D341Med (cell line): ENCODE measurements at regions not wholly inside any gene's neighbourhood (a gene's known extent, or its start where the extent isn't known, plus 50 kb on each side); places are given as distances from the start of the nearest gene placed in this dataset.
"Not testable (repeated sequence)": the region's sequence is repeated elsewhere in the genome, so short reads cannot be mapped to it uniquely, and the experiment has no call there.

Experiments used
- DNase-seq: peaks from one replicate; pipeline ENCODE4 v3.0.0; 2012; ENCODE audit warnings: low spot score

DNA sequence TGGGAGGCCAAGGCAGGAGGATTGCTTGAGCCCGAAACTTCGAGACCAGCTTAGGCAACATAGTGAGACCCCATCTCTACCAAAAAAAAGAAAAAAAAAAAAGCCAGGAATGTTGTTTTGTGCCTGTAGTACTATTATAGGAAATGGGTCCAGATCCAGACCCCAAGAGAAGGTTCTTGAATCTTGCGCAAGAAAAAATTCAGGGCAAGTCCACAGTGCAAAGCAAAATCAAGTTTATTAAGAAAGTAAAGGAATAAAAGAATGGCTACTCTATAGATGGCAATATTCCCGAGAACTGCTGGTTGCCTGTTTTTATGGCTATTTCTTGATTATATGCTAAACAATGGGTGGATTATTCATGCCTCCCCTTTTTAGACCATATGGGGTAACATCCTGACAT lies 51.2 kb upstream of the RDX start:
- DNase-seq, result no peak

DNA sequence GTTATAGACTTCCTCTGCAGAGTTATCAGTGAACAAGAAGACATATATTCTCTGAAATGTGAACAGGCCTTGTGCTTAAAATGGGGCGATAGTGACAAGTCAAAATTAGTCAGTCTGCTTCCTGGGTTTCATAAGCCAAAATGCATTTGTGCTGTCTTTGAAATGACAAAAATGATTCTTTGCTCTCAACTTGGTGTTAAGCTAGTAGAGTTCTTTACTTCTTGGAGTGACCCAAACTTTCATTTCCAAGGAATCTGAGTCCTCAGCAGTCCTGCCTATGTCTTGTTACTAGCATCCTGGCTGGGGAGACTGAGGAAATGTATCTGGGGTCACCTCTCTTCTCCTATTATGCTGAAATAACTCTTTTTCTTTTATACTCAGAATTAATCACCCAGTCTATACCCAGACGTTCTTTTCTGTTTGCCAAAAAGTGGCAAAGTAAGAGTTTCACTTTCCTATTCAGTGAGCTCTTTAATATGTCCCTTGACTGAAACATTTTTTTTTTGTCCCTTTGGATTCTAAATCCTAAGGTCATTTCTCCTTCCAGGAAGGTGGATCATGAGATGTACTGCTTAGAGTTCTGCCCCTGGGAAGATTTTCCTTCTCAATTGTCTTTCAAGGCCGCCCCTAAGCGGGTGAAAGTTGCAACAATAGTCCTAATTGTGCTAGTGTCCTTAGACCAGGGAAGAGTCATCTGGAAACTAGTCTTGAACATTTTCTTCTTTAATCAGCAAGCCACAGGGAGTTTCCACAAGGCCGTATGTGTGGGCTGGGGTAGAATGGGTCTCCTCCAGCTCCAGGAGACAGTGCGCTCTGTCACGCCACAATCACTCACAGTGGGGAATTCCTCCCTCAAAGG lies 53.0 kb upstream of the RDX start:
- no peak for DNase-seq

DNA sequence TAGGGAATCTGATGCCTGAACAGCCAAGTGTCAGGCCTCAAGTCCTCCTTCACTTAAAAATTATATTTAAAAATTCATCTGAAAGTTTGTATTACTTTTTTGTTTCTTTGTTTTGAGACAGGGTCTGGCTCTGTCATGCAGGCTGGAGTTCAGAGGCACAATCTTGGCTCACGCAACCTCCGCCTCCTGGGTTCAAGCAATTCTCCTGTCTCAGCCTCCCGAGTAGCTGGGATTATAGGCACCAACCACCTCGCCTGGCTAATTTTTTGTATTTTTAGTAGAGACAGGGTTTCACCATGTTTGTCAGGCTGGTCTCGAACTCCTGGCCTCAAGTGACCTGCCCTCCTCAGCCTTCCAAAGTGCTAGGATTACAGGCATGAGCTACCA lies 53.6 kb upstream of the RDX start:
- DNase-seq, result not testable (repeated sequence)

DNA sequence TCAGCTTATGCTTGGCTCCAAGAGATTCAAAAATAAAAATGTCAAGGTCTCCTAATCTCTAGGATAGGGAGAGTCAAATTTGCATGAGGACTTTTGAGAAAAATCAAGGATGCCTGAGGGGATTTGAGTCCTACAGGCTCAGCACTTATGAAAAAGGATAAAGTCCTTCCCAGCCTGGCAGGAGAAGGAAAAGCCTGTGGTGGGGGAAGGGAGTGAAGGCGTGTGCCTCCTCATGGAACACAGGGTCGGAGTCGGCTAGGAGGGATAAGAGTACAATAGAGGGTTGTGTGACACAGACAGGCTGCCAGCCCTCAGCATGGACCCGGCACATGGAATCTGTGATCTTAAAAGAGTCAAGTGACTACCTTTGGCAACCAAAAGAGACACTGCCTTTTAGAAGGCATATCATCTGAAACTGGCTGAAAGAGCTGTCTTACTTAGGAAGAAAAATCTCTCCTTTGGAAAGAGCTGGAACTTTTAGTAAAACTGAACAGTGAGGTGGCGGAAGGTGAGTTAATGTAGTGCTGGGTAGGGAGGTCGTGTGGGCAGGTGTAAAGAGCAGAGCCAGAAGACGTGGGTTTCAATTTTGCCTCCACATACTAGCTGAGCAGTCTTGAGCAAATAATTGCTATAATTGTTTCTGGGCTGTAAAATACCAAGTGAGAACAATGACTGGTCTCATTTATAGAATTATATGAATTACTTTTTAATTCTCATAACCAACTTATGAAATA lies 58.8 kb upstream of the RDX start:
- DNase-seq, result no peak

DNA sequence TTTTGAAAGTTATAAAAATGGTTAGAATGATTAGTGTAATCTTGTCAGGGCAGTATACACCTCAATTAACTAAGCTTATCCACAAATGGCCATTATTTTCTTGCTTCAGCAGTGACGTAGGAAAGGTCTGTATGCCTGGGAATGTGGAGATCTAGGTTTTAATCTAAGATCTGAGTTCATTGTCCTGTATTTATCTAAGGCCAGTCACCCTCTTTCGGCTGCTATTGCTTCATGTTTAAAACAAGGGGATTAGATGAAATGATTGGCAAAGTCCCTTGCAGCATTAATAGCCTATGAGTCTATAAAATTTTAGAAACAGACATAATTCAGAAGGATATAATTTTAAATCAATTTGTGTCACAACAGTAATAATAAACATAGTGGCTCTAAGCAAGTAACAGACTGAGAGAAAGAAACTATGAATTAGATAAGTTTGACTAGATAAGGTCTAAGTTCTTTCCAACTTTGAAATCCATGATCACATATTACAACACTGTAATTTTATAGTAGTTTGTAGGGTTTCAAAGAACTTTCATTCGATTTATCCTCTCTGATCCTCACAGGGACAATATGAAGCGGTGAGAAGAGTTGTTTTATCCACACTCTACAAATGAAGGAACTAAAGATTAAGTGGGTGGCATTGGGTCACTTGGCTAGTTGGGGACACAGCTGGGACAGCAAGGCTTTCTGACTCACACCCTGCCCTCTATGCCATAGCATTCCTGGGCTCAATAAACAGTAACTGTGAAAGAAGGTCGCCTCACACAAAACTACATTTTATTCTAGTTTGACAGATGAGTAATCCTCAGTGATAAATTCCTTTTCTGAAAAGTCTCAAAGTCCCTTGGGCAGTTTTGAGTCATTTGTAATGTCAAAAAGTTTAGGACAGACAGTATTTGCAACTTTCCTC lies 60.6 kb upstream of the RDX start:
- DNase-seq, result no peak

DNA sequence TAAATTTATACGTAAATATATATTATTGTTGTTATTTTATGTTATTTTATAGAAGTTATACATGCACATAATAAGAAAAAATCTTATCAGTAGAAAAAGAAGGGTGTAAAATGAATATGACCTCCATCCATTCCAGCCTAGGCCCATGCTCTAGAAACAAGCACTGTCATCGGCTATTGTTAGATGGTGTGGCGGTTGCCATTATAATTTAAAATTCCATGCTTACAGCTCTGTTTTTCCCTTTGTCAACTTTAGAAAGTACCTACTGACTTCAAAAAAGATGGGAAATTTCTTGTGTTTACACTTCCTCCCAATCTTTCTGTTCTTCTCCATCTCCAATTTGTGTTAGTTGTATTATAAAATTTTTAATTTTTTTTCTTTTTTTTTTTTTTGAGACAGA lies 61.9 kb upstream of the RDX start:
- DNase-seq, result no peak

DNA sequence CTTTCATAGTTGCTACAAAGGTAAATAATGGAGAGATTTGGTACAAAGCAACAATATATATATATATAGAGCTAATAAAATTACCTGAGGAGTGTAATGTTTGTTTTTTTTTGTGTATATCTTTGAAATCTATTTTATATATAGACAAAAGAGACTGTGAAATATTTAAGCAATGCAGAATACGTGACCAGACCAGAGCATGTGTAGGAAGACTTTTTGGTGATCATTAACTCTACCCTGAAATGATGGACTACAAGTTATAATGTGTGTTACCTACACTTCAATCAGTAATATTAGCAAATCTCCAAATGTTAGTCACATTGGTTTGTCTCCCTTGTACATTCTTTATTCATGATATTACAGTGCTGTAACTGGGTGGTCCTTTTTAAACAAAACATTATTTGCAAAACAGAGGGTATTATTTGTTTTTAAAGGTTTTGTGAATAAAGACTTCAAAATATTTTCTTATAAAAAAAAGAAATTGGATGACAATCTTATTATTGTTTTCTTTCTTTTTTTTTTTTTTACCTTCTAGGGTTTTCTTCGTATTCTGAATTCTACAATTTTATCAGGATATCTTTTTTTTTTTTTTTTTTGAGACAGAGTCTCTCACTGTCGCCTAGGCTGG lies 64.5 kb upstream of the RDX start:
- DNase-seq, result not testable (repeated sequence)

DNA sequence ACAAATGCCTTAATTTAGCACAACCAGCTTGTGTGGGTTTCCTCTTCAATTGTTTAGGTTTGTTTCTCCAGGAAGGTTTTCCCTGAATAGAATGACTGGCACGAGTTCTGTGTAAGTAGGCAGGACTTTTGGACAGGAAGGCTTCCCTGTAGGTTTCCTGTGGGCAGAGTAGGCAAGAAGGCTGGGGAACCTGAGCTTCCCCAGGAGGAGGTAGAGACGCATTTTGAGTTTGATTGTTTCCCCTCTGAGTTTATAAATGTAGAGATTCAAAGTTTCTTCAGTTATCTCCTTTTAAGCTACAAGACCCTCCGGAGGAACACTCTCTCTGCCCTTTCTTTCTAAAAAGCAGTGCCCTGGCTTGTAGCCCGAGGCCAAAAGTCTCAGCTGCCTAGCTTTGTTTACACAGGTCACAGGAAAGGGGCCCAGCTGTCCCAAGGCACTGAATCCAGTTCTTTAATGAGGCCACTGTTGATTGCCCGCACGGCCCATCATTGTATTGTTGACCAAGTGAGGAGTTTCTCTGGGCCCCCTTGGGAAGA lies 66.6 kb upstream of the RDX start:
- DNase-seq, result no peak

DNA sequence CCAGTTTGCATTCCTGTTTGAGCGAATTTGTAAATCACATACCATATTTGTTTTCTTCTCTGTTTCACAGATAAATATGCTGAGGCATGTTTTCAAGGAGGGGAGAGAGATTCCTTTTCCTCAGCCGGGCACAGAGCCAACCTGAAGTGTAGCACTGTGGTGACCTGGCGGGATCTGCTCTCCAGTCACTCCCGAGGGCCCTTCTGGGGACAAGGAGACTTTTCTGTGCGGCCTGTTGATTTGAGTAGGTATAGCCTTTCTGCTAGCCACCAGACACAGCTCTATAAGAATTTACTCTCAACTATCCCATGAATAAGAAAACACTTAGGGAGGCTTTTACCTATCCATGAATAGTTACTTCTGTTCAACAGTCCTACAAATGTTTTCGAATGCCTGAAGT lies 63.5 kb upstream of the FDX1 start:
- DNase-seq, result no peak

DNA sequence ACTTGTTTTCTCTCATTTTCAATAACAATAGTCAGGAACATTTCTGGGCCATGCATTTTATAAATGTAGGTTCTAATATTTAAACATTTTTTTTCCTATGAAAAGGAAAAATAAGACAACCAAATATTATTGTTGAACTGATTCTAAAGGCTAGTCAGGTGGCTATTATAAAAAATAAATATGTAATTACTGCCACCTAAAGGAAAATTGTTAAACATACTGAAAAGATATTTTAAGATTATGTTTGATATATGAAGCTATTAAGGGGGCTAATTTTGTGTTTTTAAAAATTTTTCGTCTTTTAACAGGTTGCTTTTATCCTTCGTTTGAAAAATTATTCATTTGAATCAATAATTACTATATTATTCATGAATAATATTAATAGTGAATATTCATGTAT lies 62.2 kb upstream of the FDX1 start:
- no peak for DNase-seq

DNA sequence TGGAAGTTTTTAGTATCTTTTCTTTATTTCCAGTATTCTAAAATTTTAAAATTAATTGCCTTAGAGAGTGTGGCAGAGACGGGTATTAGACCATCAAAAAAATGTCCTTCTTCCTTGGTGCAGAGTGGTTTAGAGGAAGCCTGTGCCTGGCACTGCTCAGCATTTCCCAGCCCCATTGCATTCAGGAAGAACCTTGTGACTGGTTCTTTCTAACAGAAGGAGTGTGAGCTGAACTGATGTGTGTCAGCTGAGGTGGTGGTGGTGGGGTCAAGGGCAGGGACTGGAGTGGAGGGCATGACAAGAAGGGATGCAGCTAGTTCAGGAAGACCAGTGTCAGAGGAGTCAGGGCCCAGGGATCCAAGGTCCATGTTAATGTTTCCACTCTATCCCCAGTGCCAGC lies 58.7 kb upstream of the FDX1 start:
- DNase-seq, result no peak

DNA sequence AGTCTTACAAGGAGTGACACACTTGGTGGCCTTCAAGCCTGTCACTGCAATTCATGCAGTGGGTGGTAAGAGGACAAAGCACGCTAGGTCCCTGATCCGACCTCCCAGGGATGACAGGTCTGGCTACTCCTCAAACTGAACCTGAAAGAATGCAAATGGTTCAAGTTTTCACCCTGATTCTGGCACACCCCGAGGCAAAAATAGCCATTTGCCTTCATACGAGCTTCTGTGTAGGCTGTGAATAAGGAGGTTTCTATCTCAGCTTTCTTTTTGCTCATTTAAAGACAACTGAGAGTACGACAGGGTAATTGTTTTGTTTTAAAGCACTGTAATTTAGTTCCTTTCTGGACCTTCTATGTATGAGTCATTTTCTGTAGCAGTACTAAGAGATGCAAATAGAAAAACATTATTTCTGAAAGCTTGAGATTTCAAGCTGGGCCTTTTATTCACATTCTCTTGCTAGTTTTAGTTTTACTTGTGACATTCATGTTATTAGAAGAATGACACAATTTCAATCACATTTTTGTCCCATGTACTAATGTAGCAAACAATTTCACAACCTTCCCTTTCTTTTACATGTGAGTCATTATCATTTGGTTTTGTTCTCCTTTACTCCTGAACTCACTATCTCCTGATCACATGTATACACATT lies 56.6 kb upstream of the FDX1 start:
- no peak for DNase-seq

DNA sequence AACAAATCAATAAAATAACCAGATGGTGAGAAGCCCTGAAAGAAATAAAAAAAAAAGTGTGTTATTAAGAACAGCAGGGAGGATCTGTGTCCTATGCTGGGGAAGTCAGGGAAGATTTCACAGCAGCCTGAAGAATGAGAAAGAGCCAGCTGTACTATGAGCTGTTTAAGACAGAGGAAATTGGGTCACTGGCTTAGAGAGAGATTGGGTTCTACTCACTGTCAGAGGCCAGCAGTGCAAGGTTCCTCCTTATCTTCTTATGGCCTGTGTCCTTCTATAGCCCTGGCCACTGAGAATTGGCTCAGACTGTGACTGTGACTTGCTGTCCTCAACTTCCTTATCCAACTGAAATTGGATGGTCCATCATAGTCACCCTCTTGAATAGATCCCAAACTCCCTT lies 54.8 kb upstream of the FDX1 start:
- DNase-seq, result no peak

DNA sequence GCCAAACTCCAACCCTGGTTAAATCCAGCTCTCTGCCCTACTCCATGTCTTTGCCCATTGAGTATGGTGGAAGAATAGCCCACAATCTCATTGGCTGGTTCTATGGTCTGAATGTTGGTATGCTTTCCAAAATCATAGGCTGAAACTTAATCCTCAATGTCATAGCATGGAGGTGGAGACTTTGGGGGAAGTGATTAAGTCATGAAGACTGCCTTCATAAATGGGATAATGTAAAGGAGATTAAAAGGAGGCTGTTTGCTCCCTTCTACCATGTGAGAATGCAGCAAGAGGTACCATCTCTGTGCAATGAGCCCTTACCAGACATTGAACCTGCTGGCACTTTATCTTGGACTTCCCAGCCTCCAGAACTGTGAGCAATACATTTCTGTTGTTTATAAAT lies 54.4 kb upstream of the FDX1 start:
- no peak for DNase-seq

DNA sequence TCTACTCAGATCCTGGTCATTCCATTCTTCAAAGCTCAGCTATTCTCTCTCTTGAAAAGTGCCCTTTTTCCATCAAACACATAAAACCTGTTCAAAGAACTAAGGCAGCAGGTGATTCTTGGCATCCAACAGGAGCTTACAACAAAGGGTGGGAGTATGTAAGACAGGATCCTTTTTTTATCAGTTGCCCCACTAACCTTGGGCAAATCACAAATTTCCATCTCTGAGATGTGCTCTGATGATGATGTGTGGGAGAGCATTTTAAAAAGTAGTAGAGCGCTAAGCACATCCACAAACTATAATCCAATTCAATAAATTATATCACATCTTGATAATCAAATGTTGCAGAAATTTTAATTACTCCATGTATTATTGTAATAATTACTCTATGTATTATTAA lies 53.7 kb upstream of the FDX1 start:
- no peak for DNase-seq

DNA sequence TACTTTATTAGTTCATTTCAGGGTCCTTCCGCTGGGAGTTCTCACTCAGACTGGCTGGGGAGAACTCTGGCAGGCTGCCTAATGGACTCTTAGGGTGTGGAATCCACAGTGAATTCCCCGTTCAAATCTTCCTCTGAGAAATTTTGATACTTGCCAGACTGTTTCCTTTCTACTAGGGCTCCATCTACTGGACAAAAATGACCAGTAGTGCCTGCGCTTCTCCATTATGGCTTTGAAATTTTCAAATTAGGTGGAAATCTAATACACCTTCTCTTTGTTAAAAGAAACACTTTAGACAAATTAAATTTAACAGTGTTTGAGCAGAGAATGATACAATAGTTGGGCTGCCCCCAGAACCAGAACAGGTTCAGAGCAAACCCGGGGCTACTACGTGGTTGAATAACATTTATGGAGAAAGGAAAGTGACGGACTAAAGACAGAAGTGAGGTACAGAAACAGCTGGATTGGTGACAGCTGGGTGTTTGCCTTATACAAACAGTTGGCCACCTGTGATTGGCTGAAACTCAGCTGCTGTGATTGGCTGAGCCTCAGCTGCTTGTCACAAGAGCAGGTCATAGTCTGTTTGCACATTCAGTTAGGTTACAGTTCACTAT lies 52.9 kb upstream of the FDX1 start:
- peak; percentile 61 for DNase-seq

DNA sequence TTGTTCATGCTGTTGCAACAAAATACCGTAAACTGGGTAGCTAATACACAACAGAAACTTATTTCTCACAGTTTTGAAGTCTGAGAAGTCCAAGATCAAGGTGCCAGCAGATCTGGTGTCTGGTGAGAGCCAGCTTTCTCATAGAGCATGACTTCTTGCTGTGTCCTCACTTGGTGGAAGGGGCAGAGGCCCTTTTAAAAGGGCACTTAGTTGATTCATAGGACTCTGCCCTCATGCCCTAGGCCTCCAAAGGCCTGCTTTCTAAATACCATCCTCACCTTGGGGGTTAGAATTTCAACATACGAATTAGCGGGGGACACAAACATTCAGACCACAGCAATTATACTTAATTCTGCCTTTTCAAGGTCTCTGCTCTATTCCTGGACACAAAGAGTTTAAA lies 52.3 kb upstream of the FDX1 start:
- no peak for DNase-seq

DNA sequence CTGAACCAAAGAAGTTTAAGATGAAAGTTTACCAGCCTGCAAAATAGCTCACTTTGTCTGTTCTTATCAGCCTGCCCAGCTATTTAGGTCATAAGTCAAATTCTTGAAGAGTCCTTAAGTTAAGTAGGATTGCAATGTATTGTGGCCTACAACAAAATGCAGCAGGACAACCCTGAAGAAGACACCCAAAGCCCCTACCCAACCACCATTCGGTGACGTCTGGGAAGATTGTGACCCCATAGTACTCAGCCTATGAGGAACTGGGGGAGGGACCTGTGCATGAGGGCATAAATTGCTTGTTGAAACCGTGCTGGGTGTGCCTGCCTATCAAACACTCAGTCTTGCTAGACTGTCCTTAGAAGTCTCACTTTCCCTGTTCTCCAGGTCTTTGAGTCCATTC lies 50.5 kb upstream of the FDX1 start:
- DNase-seq, result no peak

DNA sequence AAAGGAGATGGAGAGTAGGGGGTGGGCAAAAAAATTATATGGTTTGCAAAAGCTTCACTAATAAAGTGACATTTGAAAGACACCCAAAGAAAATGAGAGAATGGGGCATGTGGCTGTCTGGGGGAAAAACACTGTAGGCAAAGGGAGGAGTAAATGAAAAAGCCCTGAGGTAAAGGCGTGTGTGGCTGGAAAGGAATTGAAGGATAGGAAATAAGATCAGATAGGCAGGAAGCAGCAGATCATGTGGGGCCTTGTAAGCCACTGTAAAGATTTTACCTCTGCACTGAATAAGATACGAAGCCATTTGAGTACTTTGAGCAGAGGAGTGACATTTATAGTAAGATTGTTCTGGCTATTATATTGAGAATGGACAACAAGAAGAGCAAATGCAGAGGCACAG lies 49.8 kb upstream of the FDX1 start:
- DNase-seq, result no peak
